Mesenchymal stem cell (in vitro differentiated cells and primary cell): ENCODE measurements at regions not wholly inside any gene's neighbourhood (a gene's known extent, or its start where the extent isn't known, plus 50 kb on each side); places are given as distances from the start of the nearest gene placed in this dataset.

Source experiments
- DNase-seq: peaks from one replicate; pipeline ENCODE4 v3.0.0-alpha.2; 2013
- H2AFZ ChIP-seq: one replicate; pipeline ENCODE4 v1.6.1; 2013; ENCODE audit warnings: low read depth, mild to moderate bottlenecking, control low read depth, inconsistent platforms, low read length, moderate library complexity
- H2AK5ac ChIP-seq: 2 replicates; pipeline ENCODE4 v1.6.1; 2013; ENCODE audit warnings: low read length, moderate library complexity, mild to moderate bottlenecking, inconsistent platforms; ENCODE audit not compliant: severe bottlenecking
- H2BK120ac ChIP-seq: one replicate; pipeline ENCODE4 v1.6.1; 2013; ENCODE audit warnings: low read depth, mild to moderate bottlenecking, inconsistent platforms, low read length, moderate library complexity
- H2BK12ac ChIP-seq, 2 experiments: one replicate each; pipeline ENCODE4 v1.6.1; 2013; ENCODE audit warnings: inconsistent platforms in 2 of 2, low read length in 2 of 2, mild to moderate bottlenecking in 2 of 2, moderate library complexity in 2 of 2, control low read depth in 1 of 2
- H2BK15ac ChIP-seq: one replicate; pipeline ENCODE4 v1.6.1; 2013; ENCODE audit warnings: mild to moderate bottlenecking, low read depth, inconsistent platforms; ENCODE audit not compliant: poor library complexity, severe bottlenecking
- H2BK5ac ChIP-seq: 2 replicates; pipeline ENCODE4 v1.6.1; 2013; ENCODE audit warnings: low read depth, mild to moderate bottlenecking, low read length, control low read depth, inconsistent platforms; ENCODE audit not compliant: poor library complexity, severe bottlenecking
- H3K14ac ChIP-seq, 2 experiments: one replicate each; pipeline ENCODE4 v1.6.1; 2013; ENCODE audit warnings: inconsistent platforms in 2 of 2, low read length in 2 of 2, control low read depth in 1 of 2, mild to moderate bottlenecking in 1 of 2, moderate library complexity in 1 of 2
- H3K18ac ChIP-seq, 2 experiments: one replicate each; pipeline ENCODE4 v1.6.1; 2013; ENCODE audit warnings: inconsistent platforms in 2 of 2, low read length in 2 of 2, control low read depth in 1 of 2, low read depth in 1 of 2, mild to moderate bottlenecking in 1 of 2
- H3K23ac ChIP-seq, 2 experiments: one replicate each; pipeline ENCODE4 v1.6.1; 2013; ENCODE audit warnings: inconsistent platforms in 2 of 2, low read length in 2 of 2, mild to moderate bottlenecking in 2 of 2, moderate library complexity in 2 of 2, control low read depth in 1 of 2
- H3K27ac ChIP-seq: 2 replicates; pipeline ENCODE4 v1.5.1; 2013; ENCODE audit warnings: mild to moderate bottlenecking, moderate library complexity, low read length, control low read depth, inconsistent platforms; ENCODE audit not compliant: poor library complexity, severe bottlenecking
- H3K27me3 ChIP-seq, 2 experiments: 2 replicates each; pipeline versions ENCODE4 v1.6.1 to v1.7.0; 2013; ENCODE audit warnings: low read length in 2 of 2, mild to moderate bottlenecking in 2 of 2, moderate library complexity in 2 of 2, control low read depth in 1 of 2, inconsistent platforms in 1 of 2; ENCODE audit not compliant: control insufficient read depth in 1 of 2, insufficient read depth in 1 of 2
- H3K36me3 ChIP-seq, 2 experiments: 2 replicates each; pipeline versions ENCODE4 v1.6.1 to v1.7.0; 2013; ENCODE audit warnings: low read length in 2 of 2, control low read depth in 1 of 2, inconsistent platforms in 1 of 2, low read depth in 1 of 2, mild to moderate bottlenecking in 1 of 2; ENCODE audit not compliant: insufficient read depth in 2 of 2, control insufficient read depth in 1 of 2
- H3K4ac ChIP-seq, 2 experiments: one replicate each; pipeline ENCODE4 v1.6.1; 2013; ENCODE audit warnings: inconsistent platforms in 2 of 2, low read length in 2 of 2, mild to moderate bottlenecking in 2 of 2, moderate library complexity in 2 of 2, control low read depth in 1 of 2, low read depth in 1 of 2
- H3K4me1 ChIP-seq: 2 replicates; pipeline ENCODE4 v1.6.1; 2013; ENCODE audit warnings: low read depth, low read length, control low read depth; ENCODE audit not compliant: control insufficient read depth, insufficient read depth
- H3K4me2 ChIP-seq: 2 replicates; pipeline ENCODE4 v1.6.1; 2013; ENCODE audit warnings: low read length, mild to moderate bottlenecking, inconsistent platforms; ENCODE audit not compliant: poor library complexity, severe bottlenecking
- H3K4me3 ChIP-seq, 2 experiments: 2 replicates each; pipeline versions ENCODE4 v1.5.1 to v1.7.0; 2013; ENCODE audit warnings: low read length in 2 of 2, mild to moderate bottlenecking in 2 of 2, control low read depth in 1 of 2, low read depth in 1 of 2; ENCODE audit not compliant: insufficient read depth in 1 of 2
- H3K79me1 ChIP-seq: replicated peaks from 2 replicates; pipeline ENCODE4 v1.6.1; 2013; ENCODE audit warnings: mild to moderate bottlenecking, control low read depth, low read length, inconsistent platforms; ENCODE audit not compliant: poor library complexity, severe bottlenecking
- H3K9ac ChIP-seq: 2 replicates; pipeline ENCODE4 v1.7.0; 2013; ENCODE audit warnings: mild to moderate bottlenecking, low read length, moderate library complexity
- H3K9me3 ChIP-seq: 2 replicates; pipeline ENCODE4 v1.7.0; 2013; ENCODE audit warnings: mild to moderate bottlenecking, low read length; ENCODE audit not compliant: control insufficient read depth
- H4K8ac ChIP-seq: one replicate; pipeline ENCODE4 v1.6.1; 2013; ENCODE audit warnings: inconsistent platforms, mild to moderate bottlenecking, low read length, moderate library complexity
- H4K91ac ChIP-seq: one replicate; pipeline ENCODE4 v1.6.1; 2013; ENCODE audit warnings: mild to moderate bottlenecking, low read length, inconsistent platforms
- WGBS: methylation state at CpG from one replicate; pipeline ENCODE4 v1.1.7; 2013; ENCODE audit warnings: mixed read lengths; 5-methylcytosine and 5-hydroxymethylcytosine counted together

GRCh38 chr21:16640297-16641027, 872.4 kb upstream of the CXADR start:
- Histone ChIP-seq H3K4ac (no peak overlapping the region), H3K14ac (no peak overlapping the region), H3K36me3 (no peaks in the 10 kb centered on the region), H4K91ac (no peak overlapping the region), H3K4me3 (no peak overlapping the region), H2AFZ (no peak overlapping the region), H2BK15ac (no peak overlapping the region), H3K18ac (no peak overlapping the region), H2BK5ac (no peak overlapping the region), H3K27me3 (no peaks in the 10 kb centered on the region), H3K27ac (no peak overlapping the region), H3K4me1 (no peaks in the 10 kb centered on the region), H2BK12ac (no peak overlapping the region), H3K4me2 (no peak overlapping the region), H3K23ac (no peak overlapping the region), H4K8ac (no peak overlapping the region), H3K9me3 (peaks cover 5% of the 10 kb centered on the region), H2AK5ac (no peak overlapping the region), H3K9ac (no peak overlapping the region), H3K79me1 (no peaks in the 10 kb centered on the region), H2BK120ac (no peak overlapping the region)
- 97% methylated on average over 3 of the region's 3 CpGs for WGBS
- no peak for DNase-seq

GRCh38 chr21:16642353-16642752, 870.5 kb upstream of the CXADR start:
- Histone ChIP-seq H2BK120ac (no peak overlapping the region), H2AK5ac (no peak overlapping the region), H3K4me3 (no peak overlapping the region), H3K4ac (no peak overlapping the region), H3K14ac (no peak overlapping the region), H3K4me1 (no peaks in the 10 kb centered on the region), H4K8ac (no peak overlapping the region), H3K4me2 (no peak overlapping the region), H3K23ac (no peak overlapping the region), H3K9me3 (peaks cover 5% of the 10 kb centered on the region), H2BK5ac (no peak overlapping the region), H3K36me3 (no peaks in the 10 kb centered on the region), H2AFZ (no peak overlapping the region), H3K27ac (no peak overlapping the region), H3K18ac (no peak overlapping the region), H3K27me3 (no peaks in the 10 kb centered on the region), H3K79me1 (no peaks in the 10 kb centered on the region), H2BK15ac (no peak overlapping the region), H3K9ac (no peak overlapping the region), H2BK12ac (no peak overlapping the region), H4K91ac (no peak overlapping the region)
- no CpG with 5 or more reads among the region's 1 CpG for WGBS
- no peak for DNase-seq

DNA sequence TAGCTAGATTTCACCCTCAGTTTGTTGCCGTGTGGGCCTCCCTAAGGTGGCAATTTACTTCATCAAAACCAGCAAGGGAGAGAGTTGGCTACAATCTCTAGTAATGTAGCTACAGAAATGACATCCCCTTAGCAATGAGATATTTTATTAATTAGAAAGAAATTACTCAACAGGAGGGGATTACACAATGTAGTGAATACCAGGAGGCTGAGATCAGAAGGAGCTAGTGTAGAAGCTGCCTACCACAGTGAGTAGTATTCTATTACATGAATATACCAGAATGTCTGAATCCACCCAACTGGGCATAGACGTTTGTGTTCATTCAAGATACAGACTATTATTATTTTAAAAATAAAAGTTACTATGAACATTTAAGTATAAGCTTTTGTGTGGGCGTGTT, 868.2 kb upstream of the CXADR start:
- no peak overlapping the region for H3K14ac ChIP-seq
- no peak overlapping the region for H2BK12ac ChIP-seq
- no peak overlapping the region for H4K8ac ChIP-seq
- no peak overlapping the region for H4K91ac ChIP-seq
- no peak overlapping the region for H3K4ac ChIP-seq
- no peaks in the 10 kb centered on the region for H3K79me1 ChIP-seq
- H2BK5ac ChIP-seq: no peak overlapping the region
- H3K9ac ChIP-seq: no peak overlapping the region
- H3K18ac ChIP-seq: no peak overlapping the region
- H3K9me3 ChIP-seq: peaks cover 5% of the 10 kb centered on the region
- H3K27me3 ChIP-seq: no peaks in the 10 kb centered on the region
- H3K4me1 ChIP-seq: no peaks in the 10 kb centered on the region
- no peak overlapping the region for H3K4me3 ChIP-seq
- H3K4me2 ChIP-seq: no peak overlapping the region
- no peak overlapping the region for H3K27ac ChIP-seq
- no peaks in the 10 kb centered on the region for H3K36me3 ChIP-seq
- H2AK5ac ChIP-seq: no peak overlapping the region
- WGBS: no CpG with 5 or more reads among the region's 3 CpGs
- H3K23ac ChIP-seq: no peak overlapping the region
- no peak overlapping the region for H2BK120ac ChIP-seq
- H2BK15ac ChIP-seq: no peak overlapping the region
- DNase-seq: no peak
- H2AFZ ChIP-seq: no peak overlapping the region

DNA sequence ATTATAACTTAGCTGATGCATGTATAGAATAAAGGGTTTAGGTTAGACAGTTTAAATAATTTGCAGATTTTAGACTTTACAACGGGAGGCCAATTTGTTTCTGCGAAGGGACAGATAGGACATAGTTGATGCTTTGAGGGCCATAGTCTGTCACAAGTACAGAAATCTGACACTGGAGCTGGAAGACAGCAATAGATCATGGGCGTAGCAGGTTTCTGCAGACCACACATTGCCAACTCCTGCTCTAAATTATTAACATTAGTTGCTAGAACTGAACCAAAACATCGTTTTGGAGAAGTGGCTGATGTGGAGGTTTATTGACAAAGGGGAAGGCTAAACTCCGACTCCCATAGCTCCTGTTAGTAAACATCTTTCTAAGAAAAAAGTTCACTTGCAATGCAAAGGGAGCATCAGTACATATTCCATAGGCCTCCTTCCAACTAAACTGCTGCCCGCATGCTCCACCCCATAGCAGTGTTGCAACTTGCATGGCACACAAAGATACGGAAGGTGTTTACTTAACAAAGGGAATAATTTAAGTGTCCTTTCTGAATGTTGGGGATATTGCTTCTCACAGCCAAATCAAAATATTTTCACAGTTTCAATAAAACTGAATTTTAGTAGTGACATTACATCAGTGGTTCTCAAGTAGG, 862.0 kb upstream of the CXADR start:
- Histone ChIP-seq H2AK5ac (no peak overlapping the region), H3K14ac (no peak overlapping the region), H3K23ac (no peak overlapping the region), H3K18ac (no peak overlapping the region), H3K79me1 (no peaks in the 10 kb centered on the region), H4K91ac (no peak overlapping the region), H3K9me3 (no peaks in the 10 kb centered on the region), H3K9ac (no peak overlapping the region), H2BK5ac (no peak overlapping the region), H3K36me3 (no peaks in the 10 kb centered on the region), H2AFZ (no peak overlapping the region), H3K27me3 (no peaks in the 10 kb centered on the region), H2BK15ac (no peak overlapping the region), H3K27ac (no peak overlapping the region), H2BK12ac (no peak overlapping the region), H3K4ac (no peak overlapping the region), H3K4me3 (no peak overlapping the region), H4K8ac (no peak overlapping the region), H2BK120ac (no peak overlapping the region), H3K4me2 (no peak overlapping the region), H3K4me1 (no peaks in the 10 kb centered on the region)
- WGBS: 99% methylated on average over 3 of the region's 7 CpGs
- DNase-seq: no peak
